ENCODE measurements at regions not wholly inside any gene's neighbourhood (a gene's known extent, or its start where the extent isn't known, plus 50 kb on each side); places are given as distances from the start of the nearest gene placed in this dataset.

- Histone ChIP-seq H3K79me2 (ENCODE audit: insufficient read depth, low read length) (no peaks in the 10 kb centered on the region), H3K36me3 (replicated peaks in 1 of 2; ENCODE audit: control insufficient read depth in 1 of 2, insufficient read depth in 2 of 2, low read length in 2 of 2) (no peaks in the 10 kb centered on the region), H3K4me1 (ENCODE audit: insufficient read depth, low read length) (no peaks in the 10 kb centered on the region), H3K9ac (ENCODE audit: insufficient read depth, low read depth, low read length) (no peak overlapping the region), H2AFZ (ENCODE audit: low read length) (no peak overlapping the region), H3K4me3 (replicated peaks in 1 of 3; ENCODE audit: insufficient read depth in 1 of 3, low read depth in 2 of 3, low read length in 3 of 3) (no peak overlapping the region), H3K9me3 (ENCODE audit: low read length) (0 out of 2 replicates have a peak, but pooled peaks cover 4% of the 10 kb centered on the region), H3K27ac (ENCODE audit: extremely low read length, insufficient read depth, low read length) (no peak overlapping the region), H3K27me3 (ENCODE audit: control insufficient read depth in 1 of 2, insufficient read depth in 2 of 2, low read length in 2 of 2) (no peaks in the 10 kb centered on the region), H4K20me1 (ENCODE audit: insufficient read depth, low read length) (no peaks in the 10 kb centered on the region), H3K4me2 (ENCODE audit: low read depth, low read length) (no peak overlapping the region)
- ATAC-seq (no peak), FAIRE-seq (no peak), DNase-seq (ENCODE audit: low spot score) (no peak)
- no TSS peak for BruUV-seq (replicated peaks)
- intact Hi-C loops (cut with micrococcal nuclease; ENCODE audit: unreplicated experiment) (no loop called here), in situ Hi-C loops (cut with HindIII; ENCODE audit: extremely low pct_ligation_motif_present, low pct_unique_long_range_greater_than_20kb) (no loop called here)
- POLR2A ChIA-PET = no interaction called here
- CTCF ChIA-PET (ENCODE audit: low intra/inter-chr PET ratio, low total read pairs) = no interaction called here
- TF ChIP-seq ARHGAP35 (CRISPR knock-in tag; IDR thresholded peaks at IDR 0.05; ENCODE audit: borderline replicate concordance) (no peak), ZNF30 (CRISPR knock-in tag; IDR thresholded peaks at IDR 0.05) (no peak), ZNF563 (CRISPR knock-in tag; IDR thresholded peaks at IDR 0.05) (no peak), ZNF780A (CRISPR knock-in tag; IDR thresholded peaks at IDR 0.05) (no peak), ZBTB46 (CRISPR knock-in tag; IDR thresholded peaks at IDR 0.05; ENCODE audit: borderline replicate concordance) (no peak)
- TF ChIP-seq, protein P1, sequence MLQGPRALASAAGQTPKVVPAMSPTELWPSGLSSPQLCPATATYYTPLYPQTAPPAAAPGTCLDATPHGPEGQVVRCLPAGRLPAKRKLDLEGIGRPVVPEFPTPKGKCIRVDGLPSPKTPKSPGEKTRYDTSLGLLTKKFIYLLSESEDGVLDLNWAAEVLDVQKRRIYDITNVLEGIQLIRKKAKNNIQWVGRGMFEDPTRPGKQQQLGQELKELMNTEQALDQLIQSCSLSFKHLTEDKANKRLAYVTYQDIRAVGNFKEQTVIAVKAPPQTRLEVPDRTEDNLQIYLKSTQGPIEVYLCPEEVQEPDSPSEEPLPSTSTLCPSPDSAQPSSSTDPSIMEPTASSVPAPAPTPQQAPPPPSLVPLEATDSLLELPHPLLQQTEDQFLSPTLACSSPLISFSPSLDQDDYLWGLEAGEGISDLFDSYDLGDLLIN (CRISPR knock-in tag; IDR thresholded peaks at IDR 0.05; ENCODE audit: borderline replicate concordance) = no peak
- 41% methylated on average over 2 of the region's 2 CpGs for WGBS (ENCODE audit: low lambda C conversion rate)
Observed at GRCh38 chr7:45446195-45446944, 127.8 kb upstream of the ADCY1 start.
